SJCRH30 (cell line): ENCODE measurements at regions not wholly inside any gene's neighbourhood (a gene's known extent, or its start where the extent isn't known, plus 50 kb on each side); places are given as distances from the start of the nearest gene placed in this dataset.
A peak's percentile ranks its signal among the peaks of the same experiment; 100 is the strongest.
"Not testable (repeated sequence)": the region's sequence is repeated elsewhere in the genome, so short reads cannot be mapped to it uniquely, and the experiment has no call there.

Experiments
- DNase-seq, 2 experiments: peaks; one replicate each; pipeline ENCODE4 v3.0.0-alpha.2; 2015 to 2020
- H3K27ac ChIP-seq: fragments of 250-450 bp; sonication (Bioruptor Pico); 2 replicates; pipeline ENCODE4 v1.5.1; 2020; ENCODE audit warnings: mild to moderate bottlenecking, moderate library complexity
- H3K27me3 ChIP-seq: fragments of 250-450 bp; sonication (Bioruptor Pico); 2 replicates; pipeline ENCODE4 v1.5.1; 2020; ENCODE audit warnings: mild to moderate bottlenecking, moderate library complexity
- H3K36me3 ChIP-seq: fragments of 250-450 bp; sonication (Bioruptor Pico); 2 replicates; pipeline ENCODE4 v1.5.1; 2020; ENCODE audit warnings: mild to moderate bottlenecking, moderate library complexity
- H3K4me1 ChIP-seq: fragments of 250-450 bp; sonication (Bioruptor Pico); 2 replicates; pipeline ENCODE4 v1.5.1; 2020; ENCODE audit warnings: mild to moderate bottlenecking, moderate library complexity
- H3K4me3 ChIP-seq: fragments of 250-450 bp; sonication (Bioruptor Pico); 2 replicates; pipeline ENCODE4 v1.5.1; 2020; ENCODE audit warnings: mild to moderate bottlenecking, moderate library complexity
- H3K9me3 ChIP-seq: fragments of 250-450 bp; sonication (Bioruptor Pico); replicated peaks from 2 replicates; pipeline ENCODE4 v1.5.1; 2020; ENCODE audit warnings: mild to moderate bottlenecking, moderate library complexity

DNA sequence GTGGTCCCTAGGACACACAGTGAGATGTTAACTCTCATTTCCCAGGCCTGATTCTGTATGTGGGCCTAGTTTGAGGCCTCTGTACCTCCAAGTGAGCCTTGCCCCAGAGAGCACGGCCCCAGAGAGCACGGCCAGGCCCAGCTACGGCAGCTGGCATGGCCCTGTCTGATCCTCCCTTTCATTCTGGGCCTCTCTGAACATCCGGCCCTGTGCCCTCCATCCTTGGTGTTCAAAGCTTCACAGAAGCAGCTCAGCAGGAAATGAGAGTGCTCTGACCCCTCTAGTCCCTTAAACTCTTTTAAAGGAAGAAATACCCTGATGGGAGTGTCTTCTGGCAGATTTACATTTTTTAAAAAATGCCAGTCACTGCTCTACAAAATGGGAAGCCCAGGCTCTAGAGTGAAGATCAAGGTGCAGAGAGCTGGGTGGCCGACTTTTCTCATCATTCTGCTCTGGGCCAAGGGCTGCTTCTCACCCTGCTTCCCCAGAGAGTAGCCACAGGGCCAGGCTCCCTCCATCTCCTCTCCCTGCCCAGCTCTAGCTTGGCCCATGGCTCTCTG, 171.9 kb downstream of the RPS24 start:
- Histone ChIP-seq H3K36me3 (no peaks in the 10 kb centered on the region), H3K4me1 (no peaks in the 10 kb centered on the region), H3K27me3 (0 out of 2 replicates have a peak, but pooled peaks cover 3% of the 10 kb centered on the region), H3K27ac (no peak overlapping the region), H3K4me3 (no peak overlapping the region), H3K9me3 (no peaks in the 10 kb centered on the region)
- no peak for DNase-seq

DNA sequence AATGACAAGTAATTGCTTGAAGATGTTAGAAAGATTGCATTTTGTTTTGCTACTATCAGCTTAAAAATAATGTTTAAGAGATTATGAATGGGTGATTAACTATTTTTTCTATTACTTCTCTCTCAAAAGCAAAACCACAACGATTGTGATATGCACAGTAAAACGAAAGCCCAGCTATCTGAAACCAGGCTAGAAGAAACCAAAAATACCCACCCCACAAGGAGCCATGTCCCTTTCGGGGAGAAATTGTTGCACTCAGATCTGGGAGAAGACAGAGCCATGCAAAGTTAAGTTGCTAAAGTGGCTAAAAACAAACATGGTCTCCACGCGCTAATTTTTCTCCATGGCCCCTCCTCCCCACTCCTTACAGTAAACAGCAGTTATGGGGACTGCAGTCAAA, 173.6 kb downstream of the RPS24 start:
- H3K27me3 ChIP-seq: 0 out of 2 replicates have a peak, but pooled peaks cover 3% of the 10 kb centered on the region
- H3K27ac ChIP-seq: no peak overlapping the region
- no peak for DNase-seq
- no peaks in the 10 kb centered on the region for H3K9me3 ChIP-seq
- no peaks in the 10 kb centered on the region for H3K4me1 ChIP-seq
- H3K36me3 ChIP-seq: no peaks in the 10 kb centered on the region
- H3K4me3 ChIP-seq: no peak overlapping the region

DNA sequence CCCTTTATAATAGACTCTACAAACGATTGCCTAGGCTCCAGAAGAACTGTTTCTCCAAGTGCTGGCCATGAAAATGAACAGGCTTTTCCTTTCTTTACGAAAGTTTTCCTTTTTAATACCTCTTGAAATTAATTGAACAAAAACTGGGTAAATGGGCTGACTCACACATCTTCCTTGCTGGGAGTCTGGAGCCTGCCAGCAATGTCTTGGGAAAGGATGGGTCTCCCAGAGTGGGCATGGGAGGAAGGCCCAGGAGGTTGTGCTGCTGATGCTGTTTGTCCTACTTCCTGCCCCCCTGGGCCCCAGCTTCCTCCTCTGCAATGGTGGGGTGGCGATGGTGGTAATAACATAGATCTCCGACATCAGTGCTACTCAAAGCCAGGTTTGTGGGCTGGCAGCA, 174.1 kb downstream of the RPS24 start:
- H3K4me1 ChIP-seq: no peaks in the 10 kb centered on the region
- no peak overlapping the region for H3K27ac ChIP-seq
- H3K27me3 ChIP-seq: 0 out of 2 replicates have a peak, but pooled peaks cover 3% of the 10 kb centered on the region
- H3K9me3 ChIP-seq: no peaks in the 10 kb centered on the region
- no peak overlapping the region for H3K4me3 ChIP-seq
- H3K36me3 ChIP-seq: no peaks in the 10 kb centered on the region
- no peak for DNase-seq

DNA sequence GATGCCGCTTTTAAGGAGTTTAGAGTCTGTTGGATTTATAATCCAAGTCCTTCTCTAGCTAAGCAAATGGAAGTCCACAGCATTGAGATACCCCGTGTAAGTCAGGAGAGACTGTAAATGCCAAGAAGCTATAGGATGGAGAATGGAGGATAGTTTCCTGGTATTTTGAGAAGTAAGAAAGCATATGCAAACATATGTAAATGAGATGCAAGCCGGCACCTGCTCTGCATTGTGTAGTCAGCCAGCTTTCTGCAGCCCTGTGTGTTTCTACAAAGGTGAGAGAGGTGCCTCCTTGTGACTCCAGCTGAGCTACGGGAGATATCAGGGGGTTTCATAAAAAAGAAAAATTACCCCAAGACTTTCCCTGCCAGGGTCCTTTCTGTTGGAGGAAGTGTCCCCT, 176.3 kb downstream of the RPS24 start:
- no peaks in the 10 kb centered on the region for H3K4me1 ChIP-seq
- no peak overlapping the region for H3K27ac ChIP-seq
- H3K4me3 ChIP-seq: no peak overlapping the region
- 0 out of 2 replicates have a peak, but pooled peaks cover 3% of the 10 kb centered on the region for H3K27me3 ChIP-seq
- no peaks in the 10 kb centered on the region for H3K9me3 ChIP-seq
- no peak for DNase-seq
- H3K36me3 ChIP-seq: no peaks in the 10 kb centered on the region

DNA sequence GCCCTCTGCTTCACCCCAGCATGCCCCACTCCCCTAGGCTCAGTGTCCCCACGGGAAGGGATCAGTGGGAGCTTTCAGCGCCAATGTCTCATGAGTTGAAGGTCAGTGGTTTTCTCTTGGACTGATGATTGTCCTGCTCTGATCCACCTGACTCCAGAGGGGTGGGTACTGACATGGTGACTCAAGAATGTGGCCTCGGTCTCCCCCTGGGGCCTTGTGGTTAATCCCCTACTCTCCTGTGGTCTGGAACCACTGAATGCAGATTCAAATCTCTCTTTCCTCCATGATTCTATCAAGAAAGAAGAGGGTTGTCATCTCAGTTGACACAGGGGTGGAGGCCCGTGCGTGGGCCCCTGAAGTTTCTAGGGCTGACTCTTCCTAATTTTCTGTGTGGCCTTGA, 176.9 kb downstream of the RPS24 start:
- H3K4me1 ChIP-seq: no peaks in the 10 kb centered on the region
- H3K36me3 ChIP-seq: no peaks in the 10 kb centered on the region
- no peak overlapping the region for H3K4me3 ChIP-seq
- H3K27me3 ChIP-seq: 0 out of 2 replicates have a peak, but pooled peaks cover 3% of the 10 kb centered on the region
- H3K9me3 ChIP-seq: no peaks in the 10 kb centered on the region
- no peak for DNase-seq
- H3K27ac ChIP-seq: no peak overlapping the region

DNA sequence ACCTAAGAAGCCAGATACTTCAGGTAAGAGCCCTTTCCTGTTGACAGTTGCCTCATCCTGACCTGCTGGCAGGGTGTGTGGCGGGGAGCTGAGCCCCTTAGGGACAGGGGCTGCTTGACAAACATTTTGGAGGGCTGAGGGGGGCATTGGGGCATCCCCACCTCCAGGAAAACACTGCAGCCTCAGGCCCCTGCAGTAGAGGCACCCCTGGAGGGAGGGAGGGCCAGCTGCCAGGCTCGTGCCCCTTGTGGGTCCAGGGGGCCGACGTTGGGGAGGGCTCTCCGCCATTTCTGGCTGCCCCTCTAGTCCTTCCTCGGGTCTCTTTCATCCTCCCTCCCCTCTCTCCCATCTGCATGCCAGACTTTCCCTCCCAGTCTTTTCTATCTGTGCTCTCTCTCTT, 177.3 kb downstream of the RPS24 start:
- no peak for DNase-seq
- Histone ChIP-seq H3K27ac (no peak overlapping the region), H3K9me3 (no peaks in the 10 kb centered on the region), H3K4me3 (no peak overlapping the region), H3K27me3 (0 out of 2 replicates have a peak, but pooled peaks cover 6% of the 10 kb centered on the region), H3K36me3 (no peaks in the 10 kb centered on the region), H3K4me1 (no peaks in the 10 kb centered on the region)

DNA sequence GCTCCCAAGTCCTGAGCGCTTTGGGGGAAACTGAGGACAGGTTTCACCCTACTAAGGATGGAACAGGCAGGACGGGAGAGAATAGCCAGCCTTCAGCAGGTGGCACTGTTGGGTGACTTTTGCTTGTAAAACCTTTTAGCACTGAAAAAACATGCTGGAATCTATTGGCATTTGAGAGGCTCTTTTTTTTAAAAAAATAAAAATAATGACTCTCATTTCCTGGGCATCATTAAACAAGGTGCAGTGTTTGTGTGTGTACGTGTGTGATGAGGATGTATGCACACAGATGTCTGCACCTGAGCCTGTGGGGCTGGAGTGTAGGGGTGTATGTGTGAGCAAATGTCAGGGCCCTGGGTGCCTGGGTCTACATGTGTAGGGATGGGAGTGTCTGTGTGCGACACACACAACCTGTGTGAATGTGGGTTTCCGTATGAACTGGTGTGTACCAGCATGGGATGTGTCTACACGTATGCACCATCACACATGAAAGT, 177.9 kb downstream of the RPS24 start:
- Histone ChIP-seq H3K4me1 (no peaks in the 10 kb centered on the region), H3K36me3 (no peaks in the 10 kb centered on the region), H3K27me3 (0 out of 2 replicates have a peak, but pooled peaks cover 6% of the 10 kb centered on the region), H3K4me3 (no peak overlapping the region), H3K27ac (no peak overlapping the region), H3K9me3 (no peaks in the 10 kb centered on the region)
- peak in 1 of 2 experiments; percentile 30 for DNase-seq

DNA sequence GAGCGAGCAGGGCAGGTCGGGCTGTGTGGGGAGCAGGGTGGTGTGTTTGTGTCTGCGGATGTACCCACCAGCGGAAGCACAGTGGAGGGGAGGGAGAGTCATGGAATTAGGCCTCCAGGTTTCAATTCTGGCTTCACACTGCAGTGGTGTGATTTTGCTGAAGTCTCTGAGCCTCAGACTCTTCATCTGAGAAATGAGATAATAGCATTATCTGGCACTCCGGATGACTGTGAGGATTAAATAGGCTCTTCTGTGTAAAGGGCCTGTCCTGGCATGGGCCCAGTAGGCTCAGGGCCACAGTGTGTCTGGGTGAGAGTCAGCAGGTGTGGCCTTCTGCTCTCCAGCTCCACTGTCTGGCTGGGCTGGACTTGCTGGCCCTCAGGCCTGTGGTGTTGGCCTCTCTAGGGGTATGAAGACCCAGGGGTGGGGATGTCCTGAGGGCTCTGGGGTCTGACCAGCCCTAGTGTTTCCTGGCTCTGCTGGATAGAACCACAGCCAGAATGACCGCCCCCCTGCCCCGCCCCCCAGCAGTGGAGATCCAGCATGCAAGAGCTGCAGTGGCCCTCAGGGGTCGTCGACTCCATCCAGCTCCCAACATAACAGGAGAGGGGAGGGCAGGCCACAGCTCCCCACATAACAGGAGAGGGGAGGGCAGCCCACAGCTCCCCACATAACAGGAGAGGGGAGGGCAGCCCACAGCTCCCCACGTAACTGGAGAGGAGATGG, 178.6 kb downstream of the RPS24 start:
- Histone ChIP-seq H3K27me3 (0 out of 2 replicates have a peak, but pooled peaks cover 6% of the 10 kb centered on the region), H3K27ac (no peak overlapping the region), H3K4me1 (no peaks in the 10 kb centered on the region), H3K36me3 (no peaks in the 10 kb centered on the region), H3K4me3 (no peak overlapping the region), H3K9me3 (no peaks in the 10 kb centered on the region)
- peak in 1 of 2 experiments; percentile 19 for DNase-seq

DNA sequence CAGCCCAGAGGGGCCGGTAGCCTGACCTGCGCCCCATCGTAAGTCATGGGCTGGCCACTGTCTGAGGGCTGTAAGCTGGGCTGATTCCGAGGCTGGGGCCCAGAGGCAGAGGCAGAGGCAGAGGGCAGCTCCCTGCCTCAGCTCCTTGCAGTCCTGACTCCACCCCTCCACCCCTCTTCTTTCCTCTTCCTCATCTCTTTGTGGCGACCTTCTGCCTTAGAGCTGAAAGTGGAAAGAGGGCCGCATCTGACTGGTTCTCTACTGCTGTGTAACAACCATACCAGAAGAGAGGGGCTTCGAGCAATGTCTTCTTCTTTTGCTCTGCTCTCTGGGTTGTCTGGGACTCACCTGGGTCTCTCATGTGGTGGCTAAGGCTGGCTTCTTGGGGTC, 179.1 kb downstream of the RPS24 start:
- no peak overlapping the region for H3K4me3 ChIP-seq
- DNase-seq: no peak
- H3K36me3 ChIP-seq: no peaks in the 10 kb centered on the region
- H3K9me3 ChIP-seq: no peaks in the 10 kb centered on the region
- no peak overlapping the region for H3K27ac ChIP-seq
- 0 out of 2 replicates have a peak, but pooled peaks cover 4% of the 10 kb centered on the region for H3K27me3 ChIP-seq
- no peaks in the 10 kb centered on the region for H3K4me1 ChIP-seq

DNA sequence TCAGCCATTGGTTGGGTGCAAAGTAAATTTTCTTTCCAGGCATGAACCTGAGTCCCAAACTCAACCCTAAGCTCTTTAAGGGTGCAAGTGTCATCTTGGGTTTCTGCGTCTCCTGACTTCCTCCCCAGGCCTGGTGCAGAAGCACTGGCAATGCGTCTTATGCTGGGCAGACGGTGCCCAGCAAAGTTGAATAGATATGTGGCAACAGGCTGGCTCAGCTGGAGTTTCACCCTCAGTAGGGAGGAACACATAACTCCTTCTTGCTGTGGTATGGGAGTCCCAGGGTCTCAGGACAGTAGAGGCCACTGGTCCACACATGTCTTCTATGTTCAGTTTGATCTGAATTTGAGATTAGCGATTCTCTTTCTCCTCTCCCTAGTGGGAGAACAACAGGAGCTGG, 181.3 kb downstream of the RPS24 start:
- Histone ChIP-seq H3K27me3 (0 out of 2 replicates have a peak, but pooled peaks cover 3% of the 10 kb centered on the region), H3K27ac (no peak overlapping the region), H3K4me1 (no peaks in the 10 kb centered on the region), H3K9me3 (no peaks in the 10 kb centered on the region), H3K4me3 (no peak overlapping the region), H3K36me3 (no peaks in the 10 kb centered on the region)
- no peak for DNase-seq

DNA sequence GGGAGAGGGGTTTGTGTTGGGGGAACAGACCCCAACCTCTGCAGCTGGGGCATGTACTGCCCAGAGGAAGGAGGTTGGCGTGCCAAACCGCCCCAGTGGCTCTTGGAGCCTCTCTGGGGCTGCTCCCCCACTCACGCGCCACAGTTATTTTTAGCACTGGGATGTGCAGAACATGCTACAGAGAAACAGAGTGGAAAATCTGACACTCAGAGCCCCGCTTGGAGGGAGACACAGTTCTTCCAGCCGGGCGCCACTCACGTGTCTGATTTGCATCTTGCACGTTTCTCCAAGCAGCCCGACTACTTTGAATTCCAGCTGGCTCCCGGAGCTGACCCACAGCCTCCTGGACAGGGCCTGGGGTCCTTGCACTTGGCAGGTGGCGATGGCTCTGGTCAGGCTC, 182.0 kb downstream of the RPS24 start:
- Histone ChIP-seq H3K4me1 (no peaks in the 10 kb centered on the region), H3K27me3 (0 out of 2 replicates have a peak, but pooled peaks cover 3% of the 10 kb centered on the region), H3K4me3 (no peak overlapping the region), H3K36me3 (no peaks in the 10 kb centered on the region), H3K27ac (no peak overlapping the region), H3K9me3 (no peaks in the 10 kb centered on the region)
- DNase-seq: no peak

DNA sequence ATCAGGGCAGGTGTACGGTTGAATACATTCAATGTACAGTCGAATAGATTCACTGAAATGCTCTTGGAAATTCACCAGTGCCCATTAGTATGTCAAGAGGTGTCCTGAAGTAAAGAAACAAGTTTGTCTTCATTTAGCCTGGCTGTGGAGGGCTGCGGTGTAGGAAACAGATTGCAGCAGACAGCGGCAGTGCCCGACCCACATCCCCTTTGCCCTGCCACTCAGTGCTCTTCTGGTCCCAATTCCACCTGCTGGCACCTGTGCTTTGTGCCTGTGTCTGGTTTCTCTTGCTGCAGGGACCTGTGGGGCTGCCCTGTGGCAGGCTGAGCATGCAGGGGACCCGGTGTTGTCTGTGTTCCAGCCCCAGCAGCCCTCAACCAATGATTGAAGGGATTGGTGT, 183.7 kb downstream of the RPS24 start:
- Histone ChIP-seq H3K4me1 (peaks cover 10% of the 10 kb centered on the region; the same call in 1 of the 2 replicates), H3K4me3 (no peak overlapping the region), H3K27ac (no peak overlapping the region), H3K9me3 (no peaks in the 10 kb centered on the region), H3K36me3 (no peaks in the 10 kb centered on the region), H3K27me3 (0 out of 2 replicates have a peak, but pooled peaks cover 3% of the 10 kb centered on the region)
- DNase-seq: no peak

DNA sequence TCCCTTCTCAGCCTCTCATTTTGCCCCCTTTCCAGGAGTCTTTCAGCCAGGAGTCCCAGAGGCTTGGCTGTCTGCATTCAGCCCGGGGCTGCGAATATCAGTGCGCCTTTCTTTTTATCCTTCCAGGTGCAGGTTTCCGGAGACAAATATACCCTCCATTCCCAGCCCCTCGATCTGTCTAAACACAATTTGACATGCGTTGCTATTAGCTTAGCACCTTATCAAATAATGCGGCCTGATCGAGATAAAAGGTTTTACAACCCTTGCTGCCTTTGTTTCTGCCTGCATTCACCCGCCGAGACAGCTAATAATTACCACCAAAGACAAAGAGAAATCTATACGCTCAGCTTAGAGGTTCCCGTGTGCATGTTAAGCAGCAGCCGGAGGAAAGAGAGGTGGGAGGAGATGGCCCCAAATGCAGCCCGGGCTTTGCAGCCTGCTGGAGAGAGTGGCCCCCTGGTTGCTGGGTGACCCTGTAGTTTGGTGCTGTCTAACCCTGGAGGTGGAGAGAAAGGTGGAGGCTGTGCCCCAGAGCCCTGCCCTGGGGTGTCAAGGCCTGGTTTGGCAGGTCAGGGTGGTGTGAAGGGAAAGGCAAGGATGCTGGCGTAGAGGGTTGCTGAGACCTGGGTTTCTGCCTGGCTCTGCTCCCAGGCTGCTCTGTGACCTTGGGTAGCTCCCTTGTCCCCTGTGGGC, 185.3 kb downstream of the RPS24 start:
- no peak overlapping the region for H3K27ac ChIP-seq

DNA sequence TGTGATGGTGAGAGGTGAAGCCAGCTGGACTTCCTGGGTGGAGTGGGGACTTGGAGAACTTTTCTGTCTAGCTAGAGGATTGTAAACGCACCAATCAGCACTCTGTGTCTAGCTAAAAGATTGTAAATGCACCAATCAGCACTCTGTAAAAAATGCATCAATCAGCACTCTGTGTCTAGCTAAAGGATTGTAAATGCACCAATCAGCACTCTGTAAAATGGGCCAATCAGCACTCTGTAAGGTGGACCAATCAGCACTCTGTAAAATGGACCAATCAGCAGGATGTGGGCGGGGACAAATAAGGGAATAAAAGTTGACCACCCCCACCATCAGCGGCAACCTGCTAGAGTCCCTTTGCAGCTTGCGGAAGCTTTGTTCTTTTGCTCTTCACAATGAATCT, 185.9 kb downstream of the RPS24 start:
- peaks cover 12% of the 10 kb centered on the region; the same call in 1 of the 2 replicates for H3K4me1 ChIP-seq
- not testable (repeated sequence) for H3K9me3 ChIP-seq, DNase-seq, H3K27me3 ChIP-seq, H3K4me3 ChIP-seq, H3K36me3 ChIP-seq, H3K27ac ChIP-seq

More for the DNA sequence above, 185.3 kb downstream of the RPS24 start:
- peaks cover 12% of the 10 kb centered on the region; the same call in 1 of the 2 replicates for H3K4me1 ChIP-seq
- no peaks in the 10 kb centered on the region for H3K36me3 ChIP-seq
- H3K27me3 ChIP-seq: 0 out of 2 replicates have a peak, but pooled peaks cover 3% of the 10 kb centered on the region
- DNase-seq: no peak
- no peak overlapping the region for H3K4me3 ChIP-seq
- no peaks in the 10 kb centered on the region for H3K9me3 ChIP-seq

DNA sequence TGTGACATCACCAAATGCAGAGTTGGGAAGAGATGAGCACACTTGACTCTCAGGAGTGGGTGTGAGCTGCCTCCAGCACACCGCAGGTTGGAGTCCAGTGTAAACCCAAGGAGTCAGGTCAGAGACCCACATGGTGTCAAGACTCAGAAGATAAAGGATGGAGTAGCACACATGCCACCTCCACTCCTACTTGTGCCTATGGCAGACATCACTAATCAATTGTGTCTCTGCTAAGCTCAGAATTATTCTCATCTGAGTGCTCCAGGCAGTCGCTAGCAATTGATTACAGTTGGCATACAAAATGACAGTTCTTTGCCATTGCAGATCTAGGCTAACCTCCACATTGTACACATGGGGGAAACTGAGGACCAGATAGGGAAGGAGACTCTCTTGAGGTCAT, 187.1 kb downstream of the RPS24 start:
- no peaks in the 10 kb centered on the region for H3K9me3 ChIP-seq
- no peak overlapping the region for H3K4me3 ChIP-seq
- H3K36me3 ChIP-seq: no peaks in the 10 kb centered on the region
- H3K27ac ChIP-seq: no peak overlapping the region
- DNase-seq: no peak
- H3K4me1 ChIP-seq: peaks cover 12% of the 10 kb centered on the region; the same call in 1 of the 2 replicates
- 0 out of 2 replicates have a peak, but pooled peaks cover 1% of the 10 kb centered on the region for H3K27me3 ChIP-seq
